ENCODE measurements at regions not wholly inside any gene's neighbourhood (a gene's known extent, or its start where the extent isn't known, plus 50 kb on each side); places are given as distances from the start of the nearest gene placed in this dataset.

- no peak for TF ChIP-seq CTCF (IDR thresholded peaks at IDR 0.05; ENCODE audit: partially characterized antibody, unreplicated experiment)
- DNase-seq: no peak
- H3K36me3 Mint-ChIP-seq (ENCODE audit: unreplicated experiment): no peaks in the 10 kb centered on the region
Measured at GRCh38 chr6:92784235-92784634, 635.1 kb downstream of the EPHA7 start.

GRCh38 chr6:92779746-92780145 lies 639.6 kb downstream of the EPHA7 start:
- no peak for DNase-seq
- Mint-ChIP-seq H3K4me1 (ENCODE audit: low read depth, unreplicated experiment) (no peaks in the 10 kb centered on the region), H3K9me3 (ENCODE audit: unreplicated experiment) (no peaks in the 10 kb centered on the region), H3K27ac (ENCODE audit: unreplicated experiment) (no peak overlapping the region), H3K27me3 (ENCODE audit: unreplicated experiment) (peaks cover 4% of the 10 kb centered on the region), H3K36me3 (ENCODE audit: unreplicated experiment) (no peaks in the 10 kb centered on the region), H3K4me3 (ENCODE audit: unreplicated experiment) (no peak overlapping the region)
- TF ChIP-seq CTCF (IDR thresholded peaks at IDR 0.05; ENCODE audit: partially characterized antibody, unreplicated experiment): no peak

More at GRCh38 chr6:92784235-92784634, 635.1 kb downstream of the EPHA7 start:
- Mint-ChIP-seq H3K4me3 (ENCODE audit: unreplicated experiment) (no peak overlapping the region), H3K4me1 (ENCODE audit: low read depth, unreplicated experiment) (no peaks in the 10 kb centered on the region), H3K27ac (ENCODE audit: unreplicated experiment) (no peak overlapping the region), H3K27me3 (ENCODE audit: unreplicated experiment) (peaks cover 2% of the 10 kb centered on the region), H3K9me3 (ENCODE audit: unreplicated experiment) (no peaks in the 10 kb centered on the region)

GRCh38 chr6:92777146-92777740 lies 642.1 kb downstream of the EPHA7 start:
- Mint-ChIP-seq H3K4me1 (ENCODE audit: low read depth, unreplicated experiment) (no peaks in the 10 kb centered on the region), H3K36me3 (ENCODE audit: unreplicated experiment) (no peaks in the 10 kb centered on the region), H3K27me3 (ENCODE audit: unreplicated experiment) (peaks cover 4% of the 10 kb centered on the region), H3K4me3 (ENCODE audit: unreplicated experiment) (no peak overlapping the region), H3K9me3 (ENCODE audit: unreplicated experiment) (no peaks in the 10 kb centered on the region), H3K27ac (ENCODE audit: unreplicated experiment) (no peak overlapping the region)
- TF ChIP-seq CTCF (IDR thresholded peaks at IDR 0.05; ENCODE audit: partially characterized antibody, unreplicated experiment): peak; percentile 78
- DNase-seq: no peak

GRCh38 chr6:92770540-92770939 lies 648.8 kb downstream of the EPHA7 start:
- no peak for DNase-seq
- H3K27me3 Mint-ChIP-seq (ENCODE audit: unreplicated experiment): peaks cover 2% of the 10 kb centered on the region
- H3K4me3 Mint-ChIP-seq (ENCODE audit: unreplicated experiment): no peak overlapping the region
- TF ChIP-seq CTCF (IDR thresholded peaks at IDR 0.05; ENCODE audit: partially characterized antibody, unreplicated experiment): no peak
- H3K9me3 Mint-ChIP-seq (ENCODE audit: unreplicated experiment): no peaks in the 10 kb centered on the region
- no peaks in the 10 kb centered on the region for H3K36me3 Mint-ChIP-seq (ENCODE audit: unreplicated experiment)
- H3K4me1 Mint-ChIP-seq (ENCODE audit: low read depth, unreplicated experiment): no peaks in the 10 kb centered on the region
- H3K27ac Mint-ChIP-seq (ENCODE audit: unreplicated experiment): no peak overlapping the region

GRCh38 chr6:92767101-92767500 lies 652.3 kb downstream of the EPHA7 start:
- no peaks in the 10 kb centered on the region for H3K36me3 Mint-ChIP-seq (ENCODE audit: unreplicated experiment)
- no peak for DNase-seq
- no peaks in the 10 kb centered on the region for H3K4me1 Mint-ChIP-seq (ENCODE audit: low read depth, unreplicated experiment)
- no peak for TF ChIP-seq CTCF (IDR thresholded peaks at IDR 0.05; ENCODE audit: partially characterized antibody, unreplicated experiment)
- no peaks in the 10 kb centered on the region for H3K9me3 Mint-ChIP-seq (ENCODE audit: unreplicated experiment)
- H3K4me3 Mint-ChIP-seq (ENCODE audit: unreplicated experiment): no peak overlapping the region
- H3K27me3 Mint-ChIP-seq (ENCODE audit: unreplicated experiment): peaks cover 2% of the 10 kb centered on the region
- no peak overlapping the region for H3K27ac Mint-ChIP-seq (ENCODE audit: unreplicated experiment)

Data from glutamatergic neuron (in vitro differentiated cells).